Keratinocyte (primary cell): ENCODE measurements at regions not wholly inside any gene's neighbourhood (a gene's known extent, or its start where the extent isn't known, plus 50 kb on each side); places are given as distances from the start of the nearest gene placed in this dataset.

ENCODE experiments used
- DNase-seq: peaks from one replicate; pipeline ENCODE4 v3.0.0-alpha.2; 2011; ENCODE audit warnings: low read depth, missing footprints, low spot score
- FAIRE-seq: peaks from 2 replicates; lab custom pipeline; 2011; peaks lifted over from hg19 to GRCh38; lab: Jason Lieb, UNC
- H2AFZ ChIP-seq: 2 replicates; pipeline ENCODE4 v1.6.0; 2012; ENCODE audit warnings: low read length, control low read depth, inconsistent platforms; ENCODE audit not compliant: control insufficient read depth
- H3K27ac ChIP-seq: 2 replicates; pipeline ENCODE4 v1.5.1; 2011; ENCODE audit warnings: low read length; ENCODE audit not compliant: control insufficient read depth, insufficient read depth
- H3K27me3 ChIP-seq: 3 replicates; pipeline ENCODE4 v1.6.0; 2011; ENCODE audit warnings: low read length; ENCODE audit not compliant: control insufficient read depth, insufficient read depth; ENCODE audit errors: extremely low read depth
- H3K36me3 ChIP-seq, 2 experiments: 2 replicates in 1 of 2; 3 replicates in 1 of 2; pipeline ENCODE4 v1.5.1; 2011; ENCODE audit warnings: low read length in 2 of 2, mild to moderate bottlenecking in 1 of 2; ENCODE audit not compliant: control insufficient read depth in 2 of 2, insufficient read depth in 2 of 2; ENCODE audit errors: extremely low read depth in 1 of 2
- H3K4me1 ChIP-seq: 3 replicates; pipeline ENCODE4 v1.5.1; 2011; ENCODE audit warnings: low read length; ENCODE audit not compliant: control insufficient read depth, insufficient read depth; ENCODE audit errors: extremely low read depth
- H3K4me2 ChIP-seq: 3 replicates; pipeline ENCODE4 v1.6.0; 2011; ENCODE audit warnings: low read depth, low read length; ENCODE audit not compliant: control insufficient read depth, insufficient read depth; ENCODE audit errors: extremely low read depth
- H3K4me3 ChIP-seq, 3 experiments: fragments of 200-600 bp in 1 of 3; sonication (generic) in 1 of 3; 2 replicates in 2 of 3; 3 replicates in 1 of 3; pipeline ENCODE4 v1.5.1; 2011 to 2016; ENCODE audit warnings: low read length in 3 of 3, mild to moderate bottlenecking in 3 of 3, control low read depth in 2 of 3, inconsistent platforms in 1 of 3, low read depth in 1 of 3, mixed read lengths in 1 of 3, mixed run types in 1 of 3, moderate library complexity in 1 of 3; ENCODE audit not compliant: control insufficient read depth in 2 of 3, insufficient read depth in 2 of 3; ENCODE audit errors: extremely low read depth in 1 of 3
- H3K79me2 ChIP-seq: 2 replicates; pipeline ENCODE4 v1.6.0; 2012; ENCODE audit warnings: low read length; ENCODE audit not compliant: control insufficient read depth, insufficient read depth
- H3K9ac ChIP-seq: 3 replicates; pipeline ENCODE4 v1.6.0; 2011; ENCODE audit warnings: low read length; ENCODE audit not compliant: control insufficient read depth, insufficient read depth; ENCODE audit errors: extremely low read depth
- H3K9me1 ChIP-seq: 3 replicates; pipeline ENCODE4 v1.6.0; 2011; ENCODE audit warnings: low read length; ENCODE audit not compliant: control insufficient read depth, insufficient read depth; ENCODE audit errors: extremely low read depth
- H3K9me3 ChIP-seq: 2 replicates; pipeline ENCODE4 v1.5.1; 2012; ENCODE audit warnings: low read depth, low read length; ENCODE audit not compliant: control insufficient read depth
- H4K20me1 ChIP-seq: 3 replicates; pipeline ENCODE4 v1.6.0; 2011; ENCODE audit warnings: low read length; ENCODE audit not compliant: control insufficient read depth, insufficient read depth; ENCODE audit errors: extremely low read depth
- CTCF ChIP-seq, 3 experiments: IDR thresholded peaks in 1 of 3; conservative IDR thresholded peaks in 1 of 3; optimal IDR thresholded peaks in 1 of 3; 2 replicates in 2 of 3; 3 replicates in 1 of 3; pipeline versions ENCODE3 to v1.5.1; 2011; ENCODE audit warnings: low read length in 3 of 3, mild to moderate bottlenecking in 3 of 3, moderate library complexity in 2 of 3, control low read depth in 1 of 3, inconsistent platforms in 1 of 3; ENCODE audit not compliant: insufficient read depth in 2 of 3; ENCODE audit errors: extremely low read depth in 1 of 3
- EZH2 ChIP-seq: IDR thresholded peaks from one replicate; pipeline ENCODE4 v1.6.1; 2012; ENCODE audit warnings: inconsistent platforms, mild to moderate bottlenecking, low read length, moderate library complexity
- dilution Hi-C: fragments of 300-500 bp; cut with MboI; formaldehyde crosslinking; loops from one replicate; pipeline ENCODE4 v1.7.0; 2020; ENCODE audit warnings: low sequenced_read_pairs; ENCODE audit not compliant: extremely low pct_ligation_motif_present

- no peak for TF ChIP-seq EZH2
- no peak for TF ChIP-seq CTCF (optimal IDR thresholded peaks at IDR 0.05 in 1 of 3, IDR thresholded peaks at IDR 0.05 in 1 of 3, conservative IDR thresholded peaks at IDR 0.05 in 1 of 3; ENCODE audit: extremely low read depth in 1 of 3, insufficient read depth in 2 of 3, low read length in 3 of 3)
- dilution Hi-C loops: no loop called here
- no peaks in the 10 kb centered on the region for H4K20me1 ChIP-seq
- no peaks in the 10 kb centered on the region for H3K4me1 ChIP-seq
- no peak for FAIRE-seq
- no peaks in the 10 kb centered on the region for H3K9me3 ChIP-seq
- H3K9ac ChIP-seq: no peak overlapping the region
- H3K36me3 ChIP-seq: no peaks in the 10 kb centered on the region
- no peaks in the 10 kb centered on the region for H3K9me1 ChIP-seq
- no peak overlapping the region for H2AFZ ChIP-seq
- no peak overlapping the region for H3K4me2 ChIP-seq
- H3K27me3 ChIP-seq: no peaks in the 10 kb centered on the region
- no peak for DNase-seq
- no peak overlapping the region for H3K27ac ChIP-seq
- H3K4me3 ChIP-seq: no peak overlapping the region
- H3K79me2 ChIP-seq: no peaks in the 10 kb centered on the region
These were observed 319.1 kb upstream of the EMCN start for GRCh38 chr4:100836929-100837328.

- DNase-seq: no peak
- Histone ChIP-seq H3K4me1 (no peaks in the 10 kb centered on the region), H3K9me3 (no peaks in the 10 kb centered on the region), H3K36me3 (no peaks in the 10 kb centered on the region), H3K4me2 (no peak overlapping the region), H3K9me1 (no peaks in the 10 kb centered on the region), H3K27me3 (no peaks in the 10 kb centered on the region), H3K79me2 (no peaks in the 10 kb centered on the region), H3K4me3 (no peak overlapping the region), H4K20me1 (no peaks in the 10 kb centered on the region), H2AFZ (no peak overlapping the region), H3K27ac (no peak overlapping the region), H3K9ac (no peak overlapping the region)
- no peak for FAIRE-seq
- dilution Hi-C loops: no loop called here
- TF ChIP-seq EZH2 (no peak), CTCF (optimal IDR thresholded peaks at IDR 0.05 in 1 of 3, IDR thresholded peaks at IDR 0.05 in 1 of 3, conservative IDR thresholded peaks at IDR 0.05 in 1 of 3; ENCODE audit: extremely low read depth in 1 of 3, insufficient read depth in 2 of 3, low read length in 3 of 3) (no peak)
These were observed 316.8 kb upstream of the EMCN start for GRCh38 chr4:100834616-100835015.
